MCF 10A (cell line): ENCODE measurements at regions not wholly inside any gene's neighbourhood (a gene's known extent, or its start where the extent isn't known, plus 50 kb on each side); places are given as distances from the start of the nearest gene placed in this dataset.
"Not testable (repeated sequence)": the region's sequence is repeated elsewhere in the genome, so short reads cannot be mapped to it uniquely, and the experiment has no call there.

Experiments used
- BruUV-seq: library from RNA; stranded (reverse); fragments of 400-500 nt; replicated peaks from 2 replicates; lab custom pipeline; 2021; lab: Mats Ljungman, UMichigan
- CTCF ChIA-PET: fragments of 300-600 bp; sonication (Branson Sonifier 250); formaldehyde crosslinking; extraction: SDS; loops from one replicate; lab custom pipeline; 2021; ENCODE audit warnings: antibody characterized with exemption, inconsistent platforms; lab: Yijun Ruan, JAX
- POLR2A ChIA-PET: fragments of 300-600, 350-650 bp; sonication (Branson Sonifier 250); formaldehyde crosslinking; extraction: SDS; loops from one replicate; lab custom pipeline; 2020; ENCODE audit warnings: antibody characterized with exemption, inconsistent platforms; lab: Yijun Ruan, JAX
- DNase-seq: peaks from one replicate; pipeline ENCODE4 v3.0.0-alpha.2; 2018; ENCODE audit not compliant: unreplicated experiment
- H3K27ac Mint-ChIP-seq: one replicate; pipeline ENCODE4 v1.8.0; 2022; ENCODE audit warnings: mild to moderate bottlenecking, low read depth, mixed read lengths; ENCODE audit not compliant: unreplicated experiment
- H3K27me3 Mint-ChIP-seq: one replicate; pipeline ENCODE4 v1.8.0; 2022; ENCODE audit warnings: mixed read lengths; ENCODE audit not compliant: insufficient read depth, unreplicated experiment
- H3K36me3 Mint-ChIP-seq: one replicate; pipeline ENCODE4 v1.8.0; 2022; ENCODE audit warnings: mild to moderate bottlenecking, moderate library complexity, mixed read lengths; ENCODE audit not compliant: insufficient read depth, unreplicated experiment
- H3K4me1 Mint-ChIP-seq: one replicate; pipeline ENCODE4 v1.8.0; 2022; ENCODE audit warnings: mixed read lengths; ENCODE audit not compliant: insufficient read depth, unreplicated experiment
- H3K4me3 Mint-ChIP-seq: one replicate; pipeline ENCODE4 v1.8.0; 2022; ENCODE audit warnings: mild to moderate bottlenecking, moderate library complexity, mixed read lengths; ENCODE audit not compliant: unreplicated experiment
- H3K9me3 Mint-ChIP-seq: one replicate; pipeline ENCODE4 v1.8.0; 2022; ENCODE audit warnings: mixed read lengths; ENCODE audit not compliant: unreplicated experiment
- intact Hi-C: fragments of 100-400 bp; cut with micrococcal nuclease; formaldehyde crosslinking; loops from 2 replicates; pipeline ENCODE4 v1.14.1; 2022
- TF ChIP-seq, protein P1 (sequence below): fragments of 200-600 bp; IDR thresholded peaks from one replicate; pipeline ENCODE4 v1.8.0; 2022; ENCODE audit warnings: antibody characterized with exemption, mild to moderate bottlenecking; ENCODE audit not compliant: unreplicated experiment

DNA sequence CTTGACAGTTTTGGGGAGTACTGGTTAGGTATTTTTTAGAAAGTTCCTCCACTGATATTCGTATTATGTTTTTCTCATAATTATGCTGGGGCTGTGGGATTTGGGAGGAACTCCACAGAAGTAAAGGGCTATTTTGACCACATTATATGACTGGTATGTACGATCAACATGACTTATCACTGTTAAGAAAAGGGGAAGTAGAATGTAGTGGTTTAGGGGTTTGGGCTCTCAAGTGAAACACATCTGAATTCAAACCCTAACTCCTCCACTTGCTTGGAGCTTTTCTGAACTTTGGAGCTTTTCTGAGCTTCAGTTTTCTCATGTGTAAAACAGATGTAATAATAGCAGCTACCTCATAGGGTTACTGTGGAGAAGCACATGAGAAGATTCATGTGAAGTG lies 96.4 kb upstream of the C1GALT1C1 start:
- intact Hi-C loops: no loop called here
- DNase-seq: no peak
- Mint-ChIP-seq H3K9me3 (peaks cover 10% of the 10 kb centered on the region), H3K27ac (no peak overlapping the region), H3K36me3 (no peaks in the 10 kb centered on the region), H3K4me3 (no peak overlapping the region), H3K27me3 (peaks cover 6% of the 10 kb centered on the region), H3K4me1 (no peaks in the 10 kb centered on the region)
- BruUV-seq: no TSS peak
- TF ChIP-seq, protein P1, sequence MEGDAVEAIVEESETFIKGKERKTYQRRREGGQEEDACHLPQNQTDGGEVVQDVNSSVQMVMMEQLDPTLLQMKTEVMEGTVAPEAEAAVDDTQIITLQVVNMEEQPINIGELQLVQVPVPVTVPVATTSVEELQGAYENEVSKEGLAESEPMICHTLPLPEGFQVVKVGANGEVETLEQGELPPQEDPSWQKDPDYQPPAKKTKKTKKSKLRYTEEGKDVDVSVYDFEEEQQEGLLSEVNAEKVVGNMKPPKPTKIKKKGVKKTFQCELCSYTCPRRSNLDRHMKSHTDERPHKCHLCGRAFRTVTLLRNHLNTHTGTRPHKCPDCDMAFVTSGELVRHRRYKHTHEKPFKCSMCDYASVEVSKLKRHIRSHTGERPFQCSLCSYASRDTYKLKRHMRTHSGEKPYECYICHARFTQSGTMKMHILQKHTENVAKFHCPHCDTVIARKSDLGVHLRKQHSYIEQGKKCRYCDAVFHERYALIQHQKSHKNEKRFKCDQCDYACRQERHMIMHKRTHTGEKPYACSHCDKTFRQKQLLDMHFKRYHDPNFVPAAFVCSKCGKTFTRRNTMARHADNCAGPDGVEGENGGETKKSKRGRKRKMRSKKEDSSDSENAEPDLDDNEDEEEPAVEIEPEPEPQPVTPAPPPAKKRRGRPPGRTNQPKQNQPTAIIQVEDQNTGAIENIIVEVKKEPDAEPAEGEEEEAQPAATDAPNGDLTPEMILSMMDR: no peak
- ChIA-PET POLR2A (interaction anchor here (0.6 kb wide), 1 partner anchor 8 kb away, joined by 3 read pairs; no protein-coding TSS in a partner anchor), CTCF (interaction anchor here (0.6 kb wide), 1 partner anchor 15 kb away, joined by 3 read pairs; no protein-coding TSS in a partner anchor)

- TF ChIP-seq, protein P1: no peak
- CTCF ChIA-PET: interaction anchor here (0.8 kb wide), 1 partner anchor 1040 kb away, joined by 3 read pairs; no protein-coding TSS in a partner anchor
- peaks cover 13% of the 10 kb centered on the region for H3K9me3 Mint-ChIP-seq
- peaks cover 11% of the 10 kb centered on the region for H3K27me3 Mint-ChIP-seq
- H3K27ac Mint-ChIP-seq: no peak overlapping the region
- DNase-seq: no peak
- POLR2A ChIA-PET: interaction anchor here (0.6 kb wide), 1 partner anchor 8 kb away, joined by 3 read pairs; no protein-coding TSS in a partner anchor
- intact Hi-C loops: no loop called here
- no peaks in the 10 kb centered on the region for H3K36me3 Mint-ChIP-seq
- BruUV-seq: no TSS peak
- H3K4me3 Mint-ChIP-seq: no peak overlapping the region
- no peaks in the 10 kb centered on the region for H3K4me1 Mint-ChIP-seq
These were observed 96.0 kb upstream of the C1GALT1C1 start for GRCh38 chrX:120725874-120726273.

GRCh38 chrX:120719622-120720021 lies 89.8 kb upstream of the C1GALT1C1 start:
- ChIA-PET POLR2A (no interaction called here), CTCF (no interaction called here)
- intact Hi-C loops: no loop called here
- Mint-ChIP-seq H3K9me3 (peaks cover 13% of the 10 kb centered on the region), H3K4me3 (no peak overlapping the region), H3K27ac (no peak overlapping the region), H3K4me1 (no peaks in the 10 kb centered on the region), H3K27me3 (peaks cover 11% of the 10 kb centered on the region), H3K36me3 (no peaks in the 10 kb centered on the region)
- no peak for DNase-seq
- TF ChIP-seq, protein P1: no peak
- BruUV-seq: no TSS peak

DNA sequence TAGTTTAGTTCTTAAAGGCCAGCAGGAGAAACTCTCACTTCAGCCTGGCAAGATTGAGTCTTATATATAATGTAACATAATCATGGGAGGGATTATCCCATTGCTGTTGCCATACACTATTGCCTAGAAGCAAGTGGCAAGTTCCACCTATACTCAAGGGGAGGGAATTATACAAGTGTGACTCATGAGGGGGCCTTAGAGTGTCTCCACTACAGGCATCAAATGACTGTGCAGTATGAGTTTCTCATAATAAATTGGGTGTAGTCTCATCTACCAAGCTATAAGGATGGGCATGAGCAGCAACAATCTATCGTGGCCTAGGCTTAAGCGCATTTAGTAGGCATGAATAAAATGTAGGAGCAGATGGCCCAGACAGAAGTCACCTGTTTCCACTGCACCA lies 89.1 kb upstream of the C1GALT1C1 start:
- POLR2A ChIA-PET: no interaction called here
- H3K4me1 Mint-ChIP-seq: no peaks in the 10 kb centered on the region
- no TSS peak for BruUV-seq
- DNase-seq: no peak
- H3K9me3 Mint-ChIP-seq: peaks cover 13% of the 10 kb centered on the region
- peaks cover 11% of the 10 kb centered on the region for H3K27me3 Mint-ChIP-seq
- no peaks in the 10 kb centered on the region for H3K36me3 Mint-ChIP-seq
- no peak overlapping the region for H3K4me3 Mint-ChIP-seq
- H3K27ac Mint-ChIP-seq: no peak overlapping the region
- TF ChIP-seq, protein P1: no peak
- CTCF ChIA-PET: no interaction called here
- intact Hi-C loops: no loop called here

DNA sequence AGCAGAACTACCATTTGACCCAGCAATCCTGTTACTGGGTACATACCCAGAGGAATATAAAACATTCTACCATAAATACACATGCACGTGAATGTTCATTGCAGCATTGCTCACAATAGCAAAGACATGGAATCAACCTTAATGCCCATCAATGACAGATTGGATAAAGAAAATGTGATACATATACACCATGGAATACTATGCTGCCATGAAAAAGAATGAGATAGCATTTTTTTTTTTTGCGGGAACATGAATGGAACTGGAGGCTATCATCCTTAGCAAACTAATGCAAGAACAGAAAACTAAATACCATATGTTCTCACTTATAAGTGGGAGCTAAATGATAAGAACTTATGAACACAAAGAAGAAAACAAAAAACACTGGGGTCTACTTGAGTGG lies 72.5 kb upstream of the C1GALT1C1 start:
- intact Hi-C loops, BruUV-seq: not testable (repeated sequence)

More for the DNA sequence above, 72.5 kb upstream of the C1GALT1C1 start:
- CTCF ChIA-PET, H3K4me3 Mint-ChIP-seq, DNase-seq, H3K36me3 Mint-ChIP-seq, H3K27ac Mint-ChIP-seq, H3K4me1 Mint-ChIP-seq: not testable (repeated sequence)
- Mint-ChIP-seq H3K27me3 (peaks cover 23% of the 10 kb centered on the region), H3K9me3 (peaks cover 28% of the 10 kb centered on the region)
- POLR2A ChIA-PET: interaction anchor here (1.2 kb wide), 1 partner anchor 12 kb away, joined by 3 read pairs; no protein-coding TSS in a partner anchor
